Uterus (tissue), 2 donors: ENCODE measurements at regions not wholly inside any gene's neighbourhood (a gene's known extent, or its start where the extent isn't known, plus 50 kb on each side); places are given as distances from the start of the nearest gene placed in this dataset.
"Not testable (repeated sequence)": the region's sequence is repeated elsewhere in the genome, so short reads cannot be mapped to it uniquely, and the experiment has no call there.

Experiments used
- POLR2A ChIP-seq, 2 donors: fragments of 450-650 bp; IDR thresholded peaks; one replicate each; pipeline ENCODE4 v1.6.1; 2016; ENCODE audit warnings: antibody characterized with exemption in 2 of 2, mild to moderate bottlenecking in 1 of 2, moderate library complexity in 1 of 2
- TF ChIP-seq, protein P1 (sequence below), 4 experiments: fragments of 200-600 bp in 2 of 4; fragments of 450-650 bp in 2 of 4; sonication (generic) in 2 of 4; IDR thresholded peaks; one replicate each; pipeline ENCODE4 v1.5.1; 2016 to 2019; ENCODE audit warnings: antibody characterized with exemption in 4 of 4, mild to moderate bottlenecking in 2 of 4, moderate library complexity in 1 of 4

DNA sequence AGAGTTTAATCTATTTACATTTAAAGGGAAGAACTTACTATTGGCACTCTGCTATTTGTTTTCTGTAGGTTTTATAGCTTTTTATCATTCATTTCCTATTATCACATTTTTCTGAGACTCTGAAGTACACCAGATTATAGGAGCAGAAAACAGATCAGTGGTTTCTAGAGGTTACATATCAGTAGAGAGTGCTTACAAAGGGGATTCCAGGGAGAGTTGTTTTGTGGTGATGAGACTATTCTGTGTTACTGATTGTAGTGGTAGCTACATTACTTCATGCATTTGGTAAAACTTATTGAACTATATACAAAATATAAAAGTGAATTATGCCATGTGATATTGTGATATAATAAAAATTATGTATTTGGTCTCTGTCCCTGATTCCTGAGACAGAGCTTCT lies 259.2 kb downstream of the SPATA31A6 start:
- TF ChIP-seq, protein P1, sequence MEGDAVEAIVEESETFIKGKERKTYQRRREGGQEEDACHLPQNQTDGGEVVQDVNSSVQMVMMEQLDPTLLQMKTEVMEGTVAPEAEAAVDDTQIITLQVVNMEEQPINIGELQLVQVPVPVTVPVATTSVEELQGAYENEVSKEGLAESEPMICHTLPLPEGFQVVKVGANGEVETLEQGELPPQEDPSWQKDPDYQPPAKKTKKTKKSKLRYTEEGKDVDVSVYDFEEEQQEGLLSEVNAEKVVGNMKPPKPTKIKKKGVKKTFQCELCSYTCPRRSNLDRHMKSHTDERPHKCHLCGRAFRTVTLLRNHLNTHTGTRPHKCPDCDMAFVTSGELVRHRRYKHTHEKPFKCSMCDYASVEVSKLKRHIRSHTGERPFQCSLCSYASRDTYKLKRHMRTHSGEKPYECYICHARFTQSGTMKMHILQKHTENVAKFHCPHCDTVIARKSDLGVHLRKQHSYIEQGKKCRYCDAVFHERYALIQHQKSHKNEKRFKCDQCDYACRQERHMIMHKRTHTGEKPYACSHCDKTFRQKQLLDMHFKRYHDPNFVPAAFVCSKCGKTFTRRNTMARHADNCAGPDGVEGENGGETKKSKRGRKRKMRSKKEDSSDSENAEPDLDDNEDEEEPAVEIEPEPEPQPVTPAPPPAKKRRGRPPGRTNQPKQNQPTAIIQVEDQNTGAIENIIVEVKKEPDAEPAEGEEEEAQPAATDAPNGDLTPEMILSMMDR (IDR thresholded peaks at IDR 0.05), result not testable (repeated sequence)
- not testable (repeated sequence) for TF ChIP-seq POLR2A (IDR thresholded peaks at IDR 0.05)
